ENCODE measurements at regions not wholly inside any gene's neighbourhood (a gene's known extent, or its start where the extent isn't known, plus 50 kb on each side); places are given as distances from the start of the nearest gene placed in this dataset.
"Not testable (repeated sequence)": the region's sequence is repeated elsewhere in the genome, so short reads cannot be mapped to it uniquely, and the experiment has no call there.

GRCh38 chr12:105523164-105524057 lies 192.9 kb downstream of the C12orf75 start:
- DNase-seq (peak; percentile 23 to 62 (median 35)), ATAC-seq (peak; percentile 36)
- Histone ChIP-seq H3K4me3 (no peak overlapping the region), H3K36me3 (ENCODE audit: low read depth) (no peaks in the 10 kb centered on the region), H3K4me1 (ENCODE audit: low read depth) (no peaks in the 10 kb centered on the region), H3K9me3 (no peaks in the 10 kb centered on the region)
- TF ChIP-seq CTCF (IDR thresholded peaks at IDR 0.05), result no peak
- intact Hi-C loops (cut with DNase I, micrococcal nuclease), result no loop called here

GRCh38 chr12:105524961-105525360 lies 194.5 kb downstream of the C12orf75 start:
- intact Hi-C loops (cut with DNase I, micrococcal nuclease), result no loop called here
- Histone ChIP-seq H3K4me3 (no peak overlapping the region), H3K9me3 (no peaks in the 10 kb centered on the region), H3K36me3 (ENCODE audit: low read depth) (no peaks in the 10 kb centered on the region), H3K4me1 (ENCODE audit: low read depth) (no peaks in the 10 kb centered on the region)
- DNase-seq, result no peak
- no peak for TF ChIP-seq CTCF (IDR thresholded peaks at IDR 0.05)
- ATAC-seq, result no peak

GRCh38 chr12:105534068-105534467 lies 203.6 kb downstream of the C12orf75 start:
- ATAC-seq, result no peak
- H3K4me1 ChIP-seq (ENCODE audit: low read depth), result no peaks in the 10 kb centered on the region
- peaks cover 4% of the 10 kb centered on the region for H3K9me3 ChIP-seq
- no peak for DNase-seq
- H3K36me3 ChIP-seq (ENCODE audit: low read depth), result no peaks in the 10 kb centered on the region
- H3K4me3 ChIP-seq, result no peak overlapping the region
- intact Hi-C loops (cut with DNase I, micrococcal nuclease), result no loop called here
- no peak for TF ChIP-seq CTCF (IDR thresholded peaks at IDR 0.05)

- ATAC-seq; H3K4me3 ChIP-seq; H3K9me3 ChIP-seq; H3K4me1 ChIP-seq (ENCODE audit: low read depth); DNase-seq; intact Hi-C loops (cut with DNase I, micrococcal nuclease); H3K36me3 ChIP-seq (ENCODE audit: low read depth): not testable (repeated sequence)
Measured at GRCh38 chr12:105535033-105535432, 204.5 kb downstream of the C12orf75 start.

GRCh38 chr12:105538880-105539279 lies 208.4 kb downstream of the C12orf75 start:
- ATAC-seq, result peak; percentile 31
- intact Hi-C loops (cut with DNase I, micrococcal nuclease), result no loop called here
- Histone ChIP-seq H3K4me1 (ENCODE audit: low read depth) (no peaks in the 10 kb centered on the region), H3K4me3 (no peak overlapping the region), H3K36me3 (ENCODE audit: low read depth) (no peaks in the 10 kb centered on the region), H3K9me3 (peaks cover 4% of the 10 kb centered on the region)
- no peak for DNase-seq
- TF ChIP-seq CTCF (IDR thresholded peaks at IDR 0.05), result no peak

- Histone ChIP-seq H3K4me3 (no peak overlapping the region), H3K4me1 (ENCODE audit: low read depth) (no peaks in the 10 kb centered on the region), H3K9me3 (peaks cover 4% of the 10 kb centered on the region), H3K36me3 (ENCODE audit: low read depth) (no peaks in the 10 kb centered on the region)
- intact Hi-C loops (cut with DNase I, micrococcal nuclease), result no loop called here
- ATAC-seq (no peak), DNase-seq (no peak)
- no peak for TF ChIP-seq CTCF (IDR thresholded peaks at IDR 0.05)
Measured at GRCh38 chr12:105539735-105540134, 209.2 kb downstream of the C12orf75 start.

Measured in mucosa of descending colon (tissue), 3 donors.